Stimulated activated CD4-positive, alpha-beta T cell treated with anti-CD3 and anti-CD28 coated beads, TNF-alpha, amount 100 ng/mL, for 4 hours (primary cell): ENCODE measurements at regions not wholly inside any gene's neighbourhood (a gene's known extent, or its start where the extent isn't known, plus 50 kb on each side); places are given as distances from the start of the nearest gene placed in this dataset.

Source experiments
- DNase-seq, 3 experiments: peaks; one replicate each; pipeline ENCODE4 v3.0.0-alpha.2; 2020; ENCODE audit warnings: low read depth in 3 of 3

- DNase-seq: no peak
Observed at GRCh38 chr5:34530637-34531036, 125.5 kb upstream of the RAI14 start.

DNA sequence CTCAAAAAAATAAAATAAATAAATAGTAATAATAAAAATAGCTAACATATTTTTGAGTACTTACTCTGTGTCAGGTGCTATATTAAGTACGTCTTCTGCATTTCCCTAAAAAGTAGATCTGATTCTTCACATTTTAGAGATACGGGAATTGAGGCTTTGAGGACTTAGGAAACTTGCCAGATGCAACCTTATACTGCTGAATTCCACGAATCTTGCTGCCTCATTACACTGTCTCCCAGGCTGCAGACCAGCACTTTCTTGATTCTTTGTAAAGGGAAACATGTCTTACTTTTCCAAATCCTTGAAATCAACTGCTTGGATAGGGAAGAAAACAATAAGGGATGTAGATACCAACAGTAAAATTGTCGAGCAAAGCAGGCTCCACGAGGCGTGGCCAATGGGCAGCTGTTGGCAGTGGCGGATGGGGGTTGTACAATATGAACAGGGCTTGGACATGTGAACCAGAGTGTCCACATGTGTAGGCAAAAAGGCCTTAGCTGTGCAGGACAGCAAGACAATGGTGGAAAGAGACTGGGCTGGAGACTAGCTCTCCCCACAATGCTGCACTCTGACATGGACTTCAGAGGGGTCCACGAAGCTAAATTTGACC lies 124.3 kb upstream of the RAI14 start:
- DNase-seq: no peak

DNA sequence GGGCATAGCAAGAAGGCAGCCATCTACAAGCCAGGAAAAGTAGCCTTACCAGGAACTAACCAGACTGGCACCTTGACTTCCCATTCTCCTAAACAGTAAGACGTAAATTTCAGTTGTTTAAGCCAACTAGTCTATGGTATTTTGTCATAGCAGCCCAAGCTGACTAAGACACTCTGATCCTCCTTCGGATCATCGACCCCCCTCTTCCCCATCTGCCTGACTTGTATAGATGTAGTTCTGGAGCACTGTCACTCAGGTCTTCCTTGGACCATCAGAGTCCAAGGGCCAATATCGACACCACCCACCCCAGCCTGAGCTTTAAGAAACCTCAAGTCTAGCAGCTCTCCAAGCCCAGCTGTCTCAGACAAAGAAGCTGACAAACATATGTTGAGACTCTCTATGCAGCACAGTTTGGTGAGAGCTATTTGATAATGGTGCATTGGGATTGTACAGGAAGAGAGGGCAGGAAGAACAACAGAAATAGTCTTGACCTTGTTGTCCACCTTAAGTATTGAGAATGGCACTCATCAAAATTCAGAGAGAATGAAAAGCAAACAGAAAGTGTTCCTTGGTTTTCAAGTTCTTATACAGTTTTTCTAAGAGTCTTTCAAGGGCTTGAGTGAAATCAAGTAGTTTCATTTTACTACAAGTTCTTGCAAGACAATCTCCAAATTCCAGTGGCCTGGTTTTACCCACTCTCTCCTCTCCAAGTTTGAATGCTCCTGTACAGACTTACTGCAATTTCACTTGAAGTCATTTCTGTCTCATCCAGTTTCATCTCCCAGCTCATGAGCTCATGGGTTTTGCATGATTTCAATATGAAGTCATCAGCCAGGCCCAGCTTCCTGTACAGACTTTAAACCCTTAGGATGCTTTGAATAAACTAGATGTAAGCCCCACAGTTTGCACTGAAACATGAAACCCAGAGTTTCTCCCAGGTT lies 122.3 kb upstream of the RAI14 start:
- no peak for DNase-seq

DNA sequence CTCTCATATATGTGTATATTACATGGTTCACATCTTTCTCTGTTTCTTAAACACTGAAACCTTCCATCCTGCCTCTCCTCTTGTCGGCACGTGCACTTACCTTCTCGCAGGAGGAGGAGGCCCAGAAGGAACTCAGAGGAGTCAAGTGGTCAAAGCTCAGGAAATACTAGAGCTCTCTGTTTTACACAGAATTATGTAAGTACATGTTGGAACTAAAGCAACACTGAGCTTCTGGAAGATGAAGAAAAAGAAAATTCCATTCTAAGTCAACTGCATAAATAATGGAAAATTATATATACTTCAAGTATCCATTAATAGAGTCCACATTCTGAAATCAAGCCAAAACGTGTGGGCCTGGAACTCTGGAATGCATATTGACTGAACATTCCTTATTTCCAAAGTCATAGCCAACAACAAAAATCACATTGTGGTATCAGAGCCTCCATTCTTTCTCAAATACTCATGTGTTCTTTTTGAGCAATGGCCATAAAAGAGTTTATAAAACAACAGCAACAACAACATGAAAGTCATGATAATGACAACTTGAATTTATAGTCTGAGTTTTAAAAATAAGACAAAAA lies 121.5 kb upstream of the RAI14 start:
- no peak for DNase-seq

- DNase-seq: no peak
Observed at GRCh38 chr5:34535433-34535832, 120.7 kb upstream of the RAI14 start.

DNA sequence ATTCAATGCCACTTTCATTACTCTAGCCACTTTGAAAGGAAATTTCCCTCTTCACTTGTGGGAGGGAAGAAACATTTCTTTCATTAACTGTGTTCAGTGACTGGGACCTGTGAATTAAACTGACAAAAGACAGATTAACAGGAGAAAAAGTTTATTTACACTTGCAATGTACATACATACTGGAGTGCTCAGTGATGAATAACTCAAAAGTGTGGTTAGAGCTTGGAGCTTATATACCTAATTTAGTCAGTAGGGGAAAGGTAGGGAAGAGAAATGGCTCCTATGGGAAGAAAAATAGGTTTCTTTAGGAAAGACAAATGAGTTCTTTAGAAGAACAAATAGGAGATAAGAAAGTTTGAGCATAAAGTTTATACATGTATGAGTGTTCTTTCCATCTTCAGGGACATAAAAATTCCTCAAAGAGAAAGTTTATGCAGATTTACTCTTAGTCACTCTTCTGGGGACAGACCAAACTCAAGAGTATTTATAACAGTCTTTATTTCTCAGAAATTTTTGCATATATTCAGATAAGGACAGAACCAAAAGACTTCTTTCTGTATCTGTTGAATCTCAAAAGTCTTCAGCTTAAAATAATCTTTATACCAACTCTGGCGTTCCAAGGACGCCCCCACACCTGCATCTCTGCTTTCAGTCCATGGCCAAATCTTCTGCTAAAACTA lies 120.0 kb upstream of the RAI14 start:
- DNase-seq: no peak

DNA sequence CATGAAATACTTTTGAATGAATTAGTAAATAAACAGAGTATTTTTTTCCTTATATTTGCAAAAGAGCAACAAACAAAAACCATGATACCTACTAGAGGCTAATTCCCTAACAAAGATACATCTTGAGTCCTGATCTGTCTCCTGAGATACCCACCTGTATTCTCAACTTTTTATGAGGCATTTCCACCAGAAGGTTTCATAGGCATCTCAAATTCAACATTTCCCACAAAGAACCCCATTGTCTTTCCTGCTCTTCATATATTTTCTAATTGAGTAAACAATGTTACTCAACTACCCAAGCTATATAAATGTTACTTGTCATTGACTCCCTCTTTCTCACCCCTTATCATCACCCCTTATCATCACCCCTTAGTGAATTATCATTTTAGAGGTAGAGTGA lies 119.4 kb upstream of the RAI14 start:
- no peak for DNase-seq

DNA sequence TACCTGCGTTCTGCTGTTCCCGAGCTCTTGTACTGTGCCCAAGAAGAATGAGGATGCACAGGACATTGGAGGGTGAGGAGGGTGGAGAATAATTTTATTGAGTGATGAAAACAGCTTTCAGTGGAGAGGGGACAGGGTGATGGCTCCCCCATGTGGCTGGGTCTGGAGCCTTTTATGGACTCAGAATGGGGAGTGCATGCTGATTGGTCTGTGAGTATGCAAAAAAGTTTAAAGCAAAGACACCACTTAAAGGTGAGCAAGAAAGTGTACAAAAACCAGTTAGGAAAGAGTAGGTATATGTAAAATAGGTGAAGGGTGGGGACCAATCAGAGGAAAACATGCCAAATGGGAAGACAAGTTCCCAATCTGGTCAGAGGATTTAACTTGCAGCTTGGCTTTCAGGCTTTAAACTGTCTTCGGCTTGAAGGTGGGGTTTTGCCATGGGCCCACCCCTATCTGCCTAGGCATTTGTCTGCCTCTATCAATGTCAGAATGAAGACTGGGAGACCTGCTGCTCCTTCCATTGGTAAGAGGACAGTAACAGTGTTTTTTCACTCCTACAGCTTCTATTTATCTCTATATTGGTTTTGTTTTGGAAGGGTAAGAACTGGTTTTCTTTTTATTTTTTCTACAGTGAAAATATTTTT lies 118.0 kb upstream of the RAI14 start:
- no peak for DNase-seq

DNA sequence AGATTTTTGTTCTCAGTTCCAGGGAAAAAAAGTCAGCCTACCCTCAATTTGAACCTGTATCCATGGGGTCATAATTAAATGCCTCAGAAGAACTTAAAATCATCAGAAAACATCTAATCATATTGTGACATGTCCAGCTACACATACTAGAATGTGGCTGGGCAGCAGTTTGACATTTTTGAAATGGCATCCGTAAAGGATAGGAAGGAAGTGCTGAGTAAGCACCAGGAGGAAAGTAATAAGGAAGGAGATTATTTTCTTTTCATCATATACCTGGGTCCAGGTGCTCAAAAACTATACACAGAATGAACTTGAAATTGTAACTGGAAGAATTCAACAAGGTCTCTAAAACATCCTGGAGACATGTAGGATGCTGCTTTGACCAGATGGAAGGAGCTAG lies 116.9 kb upstream of the RAI14 start:
- no peak for DNase-seq

DNA sequence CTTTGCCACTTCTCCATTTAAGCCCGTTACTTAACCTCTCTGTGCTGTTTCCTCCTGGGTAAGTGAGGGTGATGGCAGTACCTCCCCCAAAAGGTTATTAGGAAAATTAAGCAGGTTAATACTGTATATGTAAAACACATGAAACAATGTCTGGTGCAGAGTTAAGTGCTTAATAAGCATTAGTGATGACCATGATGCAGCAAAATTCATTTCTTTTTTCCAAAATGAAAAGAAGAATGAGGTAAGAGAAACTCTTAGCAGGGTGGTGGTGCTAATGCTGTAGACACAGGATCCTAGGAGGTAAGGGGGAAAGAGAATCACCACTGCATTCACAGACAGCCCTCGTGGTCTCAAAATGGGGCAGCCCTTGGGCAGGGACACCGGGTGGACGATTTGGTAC lies 115.1 kb upstream of the RAI14 start:
- no peak for DNase-seq

- DNase-seq: no peak
Observed at GRCh38 chr5:34542818-34543217, 113.3 kb upstream of the RAI14 start.

- no peak for DNase-seq
Observed at GRCh38 chr5:34543687-34544086, 112.4 kb upstream of the RAI14 start.

DNA sequence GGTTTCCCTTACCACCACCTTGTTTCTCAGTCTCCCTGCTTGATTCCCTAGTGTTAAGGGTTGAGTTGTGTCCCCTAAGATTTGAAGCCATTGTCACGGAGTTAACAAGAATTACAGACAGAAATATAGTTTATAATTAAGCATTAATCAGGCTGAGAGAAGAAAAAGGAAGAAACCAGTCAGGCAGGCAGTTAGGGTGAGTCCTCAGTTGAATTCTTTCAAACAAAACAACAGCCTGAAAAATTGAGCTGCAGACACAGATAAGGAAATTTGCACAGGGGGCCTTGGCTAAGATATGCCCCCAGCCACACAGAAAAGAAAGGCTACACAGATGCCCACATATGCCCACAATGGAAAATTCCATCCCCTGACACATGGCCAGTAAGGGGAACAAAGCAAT lies 111.7 kb upstream of the RAI14 start:
- DNase-seq: no peak

- DNase-seq: no peak
Observed at GRCh38 chr5:34545164-34545563, 111.0 kb upstream of the RAI14 start.

- DNase-seq: no peak
Observed at GRCh38 chr5:34545626-34546025, 110.5 kb upstream of the RAI14 start.

DNA sequence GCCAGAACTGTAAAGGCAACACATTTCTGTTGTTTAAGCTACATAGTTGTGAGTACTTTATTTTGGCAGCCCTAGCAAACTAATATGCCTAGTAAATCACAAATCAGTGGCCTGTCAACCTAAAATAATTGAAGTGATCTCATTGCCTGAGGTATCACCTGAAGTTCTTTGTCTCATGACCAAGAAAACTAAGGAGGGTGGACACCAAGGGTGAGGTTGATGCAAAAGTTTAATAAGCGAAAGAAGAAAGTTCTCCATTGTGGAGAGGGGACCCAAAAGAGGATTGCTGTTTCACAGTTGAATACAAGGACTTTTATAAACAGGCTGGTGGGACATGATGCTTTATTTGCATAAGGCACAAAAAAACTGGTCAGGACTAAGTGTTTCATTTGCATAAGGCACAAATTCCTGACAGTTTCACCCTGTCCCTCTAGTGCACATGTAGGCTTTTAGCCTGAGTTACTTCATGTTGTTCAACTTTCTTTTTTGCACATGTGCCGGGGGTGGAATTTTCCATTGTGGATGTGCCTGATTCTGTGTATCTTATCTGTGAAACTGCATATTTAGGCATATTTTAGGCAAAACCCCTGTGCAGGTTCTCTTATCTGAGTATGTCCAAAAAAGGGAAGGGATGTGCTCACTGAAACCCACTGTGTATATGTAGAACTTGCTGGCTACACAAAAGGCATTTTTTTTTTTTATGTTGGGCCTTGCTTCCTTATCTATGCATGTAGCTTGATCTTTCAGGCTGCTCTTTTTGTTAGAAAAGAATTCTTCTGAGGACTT lies 108.6 kb upstream of the RAI14 start:
- DNase-seq: no peak

GRCh38 chr5:34548086-34548403 lies 108.1 kb upstream of the RAI14 start:
- DNase-seq: no peak

DNA sequence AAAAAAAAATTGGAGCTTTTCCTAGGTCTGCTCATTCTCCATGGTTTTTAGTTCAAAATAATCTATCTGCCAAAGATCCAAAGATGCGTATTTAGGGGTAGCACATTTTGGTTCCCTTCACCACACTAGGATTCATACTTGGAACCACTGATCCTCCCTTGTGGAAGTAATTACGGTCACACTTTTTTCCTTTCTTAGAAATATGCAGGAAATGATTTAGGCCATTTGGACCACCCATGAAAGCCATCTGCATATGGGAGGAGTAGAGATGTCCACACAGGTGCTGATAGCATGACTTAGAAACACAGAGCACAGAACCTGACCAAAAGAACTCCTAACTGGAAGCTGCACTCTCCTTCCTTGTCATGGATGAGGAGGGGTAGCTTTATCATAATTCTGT lies 105.9 kb upstream of the RAI14 start:
- no peak for DNase-seq

- DNase-seq: no peak
Observed at GRCh38 chr5:34550964-34551363, 105.2 kb upstream of the RAI14 start.

GRCh38 chr5:34551911-34552433 lies 104.2 kb upstream of the RAI14 start:
- DNase-seq: no peak

DNA sequence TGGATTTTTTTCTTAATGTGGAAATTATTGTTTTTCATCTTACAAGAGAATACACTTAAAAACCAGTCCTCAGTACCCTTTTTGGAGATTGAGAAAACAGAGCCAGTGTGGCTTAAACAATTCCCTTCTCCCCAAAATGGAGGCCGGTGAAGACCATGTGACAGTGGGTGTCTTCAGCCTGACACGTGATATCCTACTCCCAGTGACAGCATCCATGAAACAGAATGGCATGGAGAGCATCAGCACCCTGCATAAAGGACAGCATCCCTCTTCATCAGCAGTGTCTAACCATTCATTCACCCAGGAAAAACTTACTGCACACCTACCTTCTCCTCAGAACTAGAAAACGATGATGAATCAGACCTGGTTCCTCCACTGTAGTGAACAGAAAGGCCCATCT lies 103.4 kb upstream of the RAI14 start:
- no peak for DNase-seq
